ENCODE measurements at regions not wholly inside any gene's neighbourhood (a gene's known extent, or its start where the extent isn't known, plus 50 kb on each side); places are given as distances from the start of the nearest gene placed in this dataset.

GRCh38 chr11:19444231-19444630 lies 203.5 kb upstream of the E2F8 start:
- H3K9ac ChIP-seq (replicated peaks; ENCODE audit: extremely low read depth, insufficient read depth, low read length) = no peak overlapping the region
- H3K79me2 ChIP-seq (ENCODE audit: control insufficient read depth, insufficient read depth, low read length) = no peaks in the 10 kb centered on the region
- H2AFZ ChIP-seq (ENCODE audit: low read depth, low read length) = no peak overlapping the region
- intact Hi-C loops (cut with micrococcal nuclease) (loop anchor here (5.0 kb wide), 2 partner anchors 97 to 202 kb away; partner anchors contain the start of gene E2F8), dilution Hi-C loops (cut with MboI; ENCODE audit: extremely low pct_ligation_motif_present, low sequenced_read_pairs) (no loop called here)
- no peak for FAIRE-seq
- ChIA-PET POLR2A (no interaction called here), CTCF (no interaction called here)
- H3K4me3 ChIP-seq (replicated peaks in 1 of 3; ENCODE audit: insufficient read depth in 1 of 3, low read depth in 1 of 3, low read length in 3 of 3) = no peak overlapping the region
- DNase-seq (ENCODE audit: low read depth, low spot score) = no peak
- H3K9me3 ChIP-seq (replicated peaks; ENCODE audit: control insufficient read depth, insufficient read depth, low read length) = no peaks in the 10 kb centered on the region
- H3K9me1 ChIP-seq (replicated peaks; ENCODE audit: control insufficient read depth, extremely low read depth, insufficient read depth, low read length) = no peaks in the 10 kb centered on the region
- H3K27me3 ChIP-seq (ENCODE audit: control insufficient read depth in 2 of 2, insufficient read depth in 2 of 2, low read length in 2 of 2) = no peaks in the 10 kb centered on the region
- no TSS peak for BruUV-seq (replicated peaks)
- no peak for TF ChIP-seq JUN (IDR thresholded peaks at IDR 0.05; ENCODE audit: borderline replicate concordance, insufficient read depth, insufficient read length, low read depth)
- no peak for TF ChIP-seq POLR2A (IDR thresholded peaks at IDR 0.05; ENCODE audit: low read depth, low read length)
- TF ChIP-seq GATA2 (IDR thresholded peaks at IDR 0.05; ENCODE audit: insufficient read depth, insufficient read length, low read depth, low read length) = no peak
- TF ChIP-seq POLR2AphosphoS5 (IDR thresholded peaks at IDR 0.05; ENCODE audit: insufficient read depth, low read depth, low read length) = no peak
- TF ChIP-seq EZH2 (IDR thresholded peaks at IDR 0.05; ENCODE audit: borderline replicate concordance, low read depth, low read length, severe bottlenecking) = no peak
- no peak for TF ChIP-seq MYC (IDR thresholded peaks at IDR 0.05; ENCODE audit: low read depth, low read length)
- no peak for TF ChIP-seq MAX (IDR thresholded peaks at IDR 0.05; ENCODE audit: insufficient read depth, insufficient read length)
- TF ChIP-seq CTCF (IDR thresholded peaks at IDR 0.05; ENCODE audit: extremely low read depth in 1 of 2, insufficient read depth in 1 of 2, low read depth in 1 of 2, low read length in 2 of 2) = no peak
- no peak for TF ChIP-seq FOS (IDR thresholded peaks at IDR 0.05; ENCODE audit: borderline replicate concordance, insufficient read depth, low read length)
- no peak overlapping the region for H3K27ac ChIP-seq (ENCODE audit: insufficient read depth, low read depth, low read length)
- no peaks in the 10 kb centered on the region for H3K36me3 ChIP-seq (ENCODE audit: control insufficient read depth in 2 of 2, extremely low read depth in 1 of 2, insufficient read depth in 2 of 2, low read length in 2 of 2)
- peaks cover 29% of the 10 kb centered on the region for H3K4me1 ChIP-seq (ENCODE audit: control insufficient read depth, extremely low read depth, insufficient read depth, low read length)
- no peaks in the 10 kb centered on the region for H4K20me1 ChIP-seq (replicated peaks; ENCODE audit: control insufficient read depth, extremely low read depth, insufficient read depth, low read length)
- H3K4me2 ChIP-seq (ENCODE audit: insufficient read depth, low read length) = no peak overlapping the region

Measured in endothelial cell of umbilical vein (primary cell).